ENCODE measurements at regions not wholly inside any gene's neighbourhood (a gene's known extent, or its start where the extent isn't known, plus 50 kb on each side); places are given as distances from the start of the nearest gene placed in this dataset.

DNA sequence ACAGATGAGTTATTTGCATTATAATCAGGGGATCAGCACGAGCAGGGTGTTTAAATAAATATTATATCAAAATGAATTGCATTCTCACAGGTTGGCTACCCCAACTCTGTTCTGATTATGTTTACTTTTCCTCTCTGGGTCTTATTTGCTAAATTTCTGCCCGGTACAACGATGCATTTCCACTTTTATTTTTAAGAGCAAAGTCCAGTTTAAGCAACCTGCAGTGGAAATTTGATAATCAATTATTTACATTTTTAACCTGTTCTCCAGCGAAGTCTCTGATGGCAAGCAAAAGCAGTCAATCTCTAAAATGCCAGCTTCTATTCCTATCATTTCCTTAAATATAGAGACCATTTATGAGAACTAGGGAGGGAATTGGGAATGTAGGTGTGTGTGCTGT is 966.6 kb upstream of the SOX11 start:
- TF ChIP-seq FOXP2 (optimal IDR thresholded peaks at IDR 0.05; ENCODE audit: borderline replicate concordance, extremely low read depth, extremely low read length, insufficient read depth) = no peak
- no peak for TF ChIP-seq SIN3A (IDR thresholded peaks at IDR 0.05; ENCODE audit: borderline replicate concordance, insufficient read depth, low read length)
- TF ChIP-seq, protein P1, sequence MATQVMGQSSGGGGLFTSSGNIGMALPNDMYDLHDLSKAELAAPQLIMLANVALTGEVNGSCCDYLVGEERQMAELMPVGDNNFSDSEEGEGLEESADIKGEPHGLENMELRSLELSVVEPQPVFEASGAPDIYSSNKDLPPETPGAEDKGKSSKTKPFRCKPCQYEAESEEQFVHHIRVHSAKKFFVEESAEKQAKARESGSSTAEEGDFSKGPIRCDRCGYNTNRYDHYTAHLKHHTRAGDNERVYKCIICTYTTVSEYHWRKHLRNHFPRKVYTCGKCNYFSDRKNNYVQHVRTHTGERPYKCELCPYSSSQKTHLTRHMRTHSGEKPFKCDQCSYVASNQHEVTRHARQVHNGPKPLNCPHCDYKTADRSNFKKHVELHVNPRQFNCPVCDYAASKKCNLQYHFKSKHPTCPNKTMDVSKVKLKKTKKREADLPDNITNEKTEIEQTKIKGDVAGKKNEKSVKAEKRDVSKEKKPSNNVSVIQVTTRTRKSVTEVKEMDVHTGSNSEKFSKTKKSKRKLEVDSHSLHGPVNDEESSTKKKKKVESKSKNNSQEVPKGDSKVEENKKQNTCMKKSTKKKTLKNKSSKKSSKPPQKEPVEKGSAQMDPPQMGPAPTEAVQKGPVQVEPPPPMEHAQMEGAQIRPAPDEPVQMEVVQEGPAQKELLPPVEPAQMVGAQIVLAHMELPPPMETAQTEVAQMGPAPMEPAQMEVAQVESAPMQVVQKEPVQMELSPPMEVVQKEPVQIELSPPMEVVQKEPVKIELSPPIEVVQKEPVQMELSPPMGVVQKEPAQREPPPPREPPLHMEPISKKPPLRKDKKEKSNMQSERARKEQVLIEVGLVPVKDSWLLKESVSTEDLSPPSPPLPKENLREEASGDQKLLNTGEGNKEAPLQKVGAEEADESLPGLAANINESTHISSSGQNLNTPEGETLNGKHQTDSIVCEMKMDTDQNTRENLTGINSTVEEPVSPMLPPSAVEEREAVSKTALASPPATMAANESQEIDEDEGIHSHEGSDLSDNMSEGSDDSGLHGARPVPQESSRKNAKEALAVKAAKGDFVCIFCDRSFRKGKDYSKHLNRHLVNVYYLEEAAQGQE (IDR thresholded peaks at IDR 0.05; ENCODE audit: insufficient read depth in 1 of 2, low read depth in 2 of 2, low read length in 2 of 2) = no peak
- no peak for TF ChIP-seq POLR2AphosphoS5 (IDR thresholded peaks at IDR 0.05; ENCODE audit: low read depth, low read length)
- TF ChIP-seq TAF1 (IDR thresholded peaks at IDR 0.05; ENCODE audit: borderline replicate concordance, insufficient read depth, low read length) = no peak

DNA sequence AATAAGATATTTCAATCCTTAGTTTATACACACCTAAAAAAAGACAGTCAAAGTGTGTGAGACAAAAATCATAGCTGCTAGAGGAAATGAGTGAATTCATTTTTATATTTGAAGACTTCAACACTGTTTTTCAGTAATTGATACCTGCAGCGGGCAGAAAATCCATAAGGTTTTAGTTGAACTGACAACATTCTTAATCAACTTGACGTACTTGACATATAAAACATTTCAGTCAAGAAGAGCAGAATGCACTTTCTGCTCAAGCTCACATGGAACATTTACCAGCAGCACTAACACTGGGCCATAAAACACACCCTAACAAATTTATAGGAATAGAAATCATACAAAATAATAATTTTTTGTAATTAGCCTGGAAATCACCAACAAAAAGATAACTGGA is 959.6 kb upstream of the SOX11 start:
- TF ChIP-seq FOXP2 (optimal IDR thresholded peaks at IDR 0.05; ENCODE audit: borderline replicate concordance, extremely low read depth, extremely low read length, insufficient read depth) (no peak), POLR2AphosphoS5 (IDR thresholded peaks at IDR 0.05; ENCODE audit: low read depth, low read length) (no peak), TAF1 (IDR thresholded peaks at IDR 0.05; ENCODE audit: borderline replicate concordance, insufficient read depth, low read length) (no peak), SIN3A (IDR thresholded peaks at IDR 0.05; ENCODE audit: borderline replicate concordance, insufficient read depth, low read length) (no peak)
- TF ChIP-seq, protein P1 (IDR thresholded peaks at IDR 0.05; ENCODE audit: insufficient read depth in 1 of 2, low read depth in 2 of 2, low read length in 2 of 2) = no peak

DNA sequence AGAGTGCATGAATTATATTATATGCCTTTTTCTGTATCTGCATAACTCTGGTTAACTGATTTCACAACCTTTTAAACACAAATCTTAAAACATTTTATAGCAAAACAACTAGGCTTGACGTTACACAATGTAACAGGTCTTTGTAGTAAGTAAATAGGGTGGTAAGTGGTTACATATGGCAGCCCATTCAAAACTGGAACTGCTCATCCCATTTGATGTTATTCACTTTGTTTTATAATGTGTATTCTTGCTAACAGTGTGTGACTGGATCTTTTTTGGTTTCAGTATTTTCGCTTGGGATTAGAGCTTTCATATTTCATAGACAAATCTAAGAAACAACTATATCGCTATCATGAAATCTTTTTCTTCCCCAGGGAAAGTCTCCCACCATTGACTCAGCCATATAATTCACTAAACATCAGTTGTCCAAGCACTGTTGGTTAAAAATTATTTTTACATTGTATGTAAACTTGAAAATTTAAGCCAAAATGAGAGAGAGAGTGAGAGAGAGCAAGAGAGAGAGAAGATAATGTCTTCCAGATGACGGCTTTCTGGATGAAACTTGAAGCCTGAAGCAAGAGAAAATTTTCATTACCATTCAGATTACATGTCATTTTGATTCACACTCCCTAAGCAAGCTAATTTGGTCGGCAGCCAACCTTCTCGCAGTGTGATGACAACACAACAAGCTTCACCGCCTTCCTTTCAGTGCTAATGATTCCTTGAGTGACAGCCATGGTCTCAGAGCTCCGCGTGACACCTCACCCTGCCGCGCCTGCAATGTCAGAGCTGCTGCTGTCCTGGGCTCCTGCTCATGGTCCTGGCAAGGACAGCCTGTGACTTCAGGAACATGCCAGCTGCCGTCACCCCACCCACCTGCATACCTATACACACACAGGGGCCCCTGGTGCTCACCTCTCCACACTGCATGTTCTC is 946.9 kb upstream of the SOX11 start:
- TF ChIP-seq TAF1 (IDR thresholded peaks at IDR 0.05; ENCODE audit: borderline replicate concordance, insufficient read depth, low read length) = 0 out of 2 replicates have a peak, but pooled peaks have one; percentile 30
- TF ChIP-seq SIN3A (IDR thresholded peaks at IDR 0.05; ENCODE audit: borderline replicate concordance, insufficient read depth, low read length) = peak; percentile 56; the same call in 1 of the 2 replicates
- TF ChIP-seq, protein P1 (IDR thresholded peaks at IDR 0.05; ENCODE audit: insufficient read depth in 1 of 2, low read depth in 2 of 2, low read length in 2 of 2) = peak in 1 of 2 experiments; percentile 38; a peak in 1 of 4 replicates
- TF ChIP-seq FOXP2 (optimal IDR thresholded peaks at IDR 0.05; ENCODE audit: borderline replicate concordance, extremely low read depth, extremely low read length, insufficient read depth) = peak; percentile 98
- no peak; the same call in 1 of the 2 replicates for TF ChIP-seq POLR2AphosphoS5 (IDR thresholded peaks at IDR 0.05; ENCODE audit: low read depth, low read length)

DNA sequence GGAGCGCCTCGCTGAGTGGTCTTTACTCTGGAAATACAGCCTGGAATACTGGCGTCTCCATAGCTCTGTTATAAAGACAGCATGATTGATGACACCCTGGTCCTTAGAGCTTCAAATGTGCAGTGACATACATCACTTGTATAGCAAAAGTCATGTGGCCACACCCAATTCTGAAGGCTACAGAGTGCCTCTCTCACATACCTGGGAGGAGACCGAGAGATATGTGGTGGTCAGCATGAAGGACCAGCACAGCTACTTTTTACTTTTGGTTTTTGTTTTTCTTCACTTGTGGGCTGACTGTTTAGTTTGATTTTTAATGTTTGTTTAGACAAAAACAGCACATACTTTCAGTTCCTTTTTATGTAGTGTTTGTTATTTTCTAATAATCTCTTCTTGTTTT is 938.5 kb upstream of the SOX11 start:
- TF ChIP-seq, protein P1 (IDR thresholded peaks at IDR 0.05; ENCODE audit: insufficient read depth in 1 of 2, low read depth in 2 of 2, low read length in 2 of 2) = no peak
- no peak for TF ChIP-seq FOXP2 (optimal IDR thresholded peaks at IDR 0.05; ENCODE audit: borderline replicate concordance, extremely low read depth, extremely low read length, insufficient read depth)
- no peak for TF ChIP-seq SIN3A (IDR thresholded peaks at IDR 0.05; ENCODE audit: borderline replicate concordance, insufficient read depth, low read length)
- TF ChIP-seq POLR2AphosphoS5 (IDR thresholded peaks at IDR 0.05; ENCODE audit: low read depth, low read length) = no peak
- TF ChIP-seq TAF1 (IDR thresholded peaks at IDR 0.05; ENCODE audit: borderline replicate concordance, insufficient read depth, low read length) = no peak
